DOHH2 (cell line): ENCODE measurements at regions not wholly inside any gene's neighbourhood (a gene's known extent, or its start where the extent isn't known, plus 50 kb on each side); places are given as distances from the start of the nearest gene placed in this dataset.

Experiments
- EZH2phosphoT487 ChIP-seq: fragments of 200-600 bp; sonication (generic); IDR thresholded peaks from 2 replicates; pipeline ENCODE4 v1.6.1; 2017; ENCODE audit warnings: borderline replicate concordance, mild to moderate bottlenecking, antibody characterized with exemption, low read length, moderate library complexity, mixed read lengths
- TF ChIP-seq, protein P1 (sequence below): fragments of 200-600 bp; sonication (generic); IDR thresholded peaks from one replicate; pipeline ENCODE4 v1.5.1; 2014; ENCODE audit warnings: antibody characterized with exemption, mild to moderate bottlenecking, low read depth, low read length; ENCODE audit not compliant: poor library complexity, severe bottlenecking

GRCh38 chr2:6294791-6295190 is 570.9 kb downstream of the CMPK2 start:
- TF ChIP-seq, protein P1, sequence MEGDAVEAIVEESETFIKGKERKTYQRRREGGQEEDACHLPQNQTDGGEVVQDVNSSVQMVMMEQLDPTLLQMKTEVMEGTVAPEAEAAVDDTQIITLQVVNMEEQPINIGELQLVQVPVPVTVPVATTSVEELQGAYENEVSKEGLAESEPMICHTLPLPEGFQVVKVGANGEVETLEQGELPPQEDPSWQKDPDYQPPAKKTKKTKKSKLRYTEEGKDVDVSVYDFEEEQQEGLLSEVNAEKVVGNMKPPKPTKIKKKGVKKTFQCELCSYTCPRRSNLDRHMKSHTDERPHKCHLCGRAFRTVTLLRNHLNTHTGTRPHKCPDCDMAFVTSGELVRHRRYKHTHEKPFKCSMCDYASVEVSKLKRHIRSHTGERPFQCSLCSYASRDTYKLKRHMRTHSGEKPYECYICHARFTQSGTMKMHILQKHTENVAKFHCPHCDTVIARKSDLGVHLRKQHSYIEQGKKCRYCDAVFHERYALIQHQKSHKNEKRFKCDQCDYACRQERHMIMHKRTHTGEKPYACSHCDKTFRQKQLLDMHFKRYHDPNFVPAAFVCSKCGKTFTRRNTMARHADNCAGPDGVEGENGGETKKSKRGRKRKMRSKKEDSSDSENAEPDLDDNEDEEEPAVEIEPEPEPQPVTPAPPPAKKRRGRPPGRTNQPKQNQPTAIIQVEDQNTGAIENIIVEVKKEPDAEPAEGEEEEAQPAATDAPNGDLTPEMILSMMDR, result no peak
- TF ChIP-seq EZH2phosphoT487, result no peak
